GM18909 (cell line): ENCODE measurements at regions not wholly inside any gene's neighbourhood (a gene's known extent, or its start where the extent isn't known, plus 50 kb on each side); places are given as distances from the start of the nearest gene placed in this dataset.

ENCODE experiments used
- ATAC-seq: cut with Tn5 transposase; IDR thresholded peaks from one replicate; pipeline ENCODE4 v1.9.1; 2021; ENCODE audit warnings: mild to moderate bottlenecking; ENCODE audit not compliant: unreplicated experiment, poor library complexity

GRCh38 chr15:47500842-47501241 is 216.5 kb upstream of the SEMA6D start:
- ATAC-seq = no peak

- no peak for ATAC-seq
Measured at GRCh38 chr15:47502041-47502440, 215.3 kb upstream of the SEMA6D start.

GRCh38 chr15:47503876-47504275 is 213.4 kb upstream of the SEMA6D start:
- no peak for ATAC-seq

GRCh38 chr15:47504624-47505256 is 212.6 kb upstream of the SEMA6D start:
- ATAC-seq = no peak

GRCh38 chr15:47505712-47506328 is 211.5 kb upstream of the SEMA6D start:
- no peak for ATAC-seq

- no peak for ATAC-seq
Measured at GRCh38 chr15:47506329-47507100, 210.8 kb upstream of the SEMA6D start.

- ATAC-seq = no peak
Measured at GRCh38 chr15:47507221-47507985, 209.9 kb upstream of the SEMA6D start.

GRCh38 chr15:47511261-47511660 is 206.0 kb upstream of the SEMA6D start:
- no peak for ATAC-seq

- ATAC-seq = no peak
Measured at GRCh38 chr15:47513471-47513870, 203.8 kb upstream of the SEMA6D start.

- no peak for ATAC-seq
Measured at GRCh38 chr15:47514200-47514652, 203.1 kb upstream of the SEMA6D start.

- no peak for ATAC-seq
Measured at GRCh38 chr15:47516558-47516957, 200.7 kb upstream of the SEMA6D start.

- ATAC-seq = no peak
Measured at GRCh38 chr15:47516972-47517371, 200.3 kb upstream of the SEMA6D start.

GRCh38 chr15:47517737-47518136 is 199.6 kb upstream of the SEMA6D start:
- no peak for ATAC-seq

GRCh38 chr15:47523681-47524475 is 193.4 kb upstream of the SEMA6D start:
- ATAC-seq = no peak

GRCh38 chr15:47529241-47529640 is 188.1 kb upstream of the SEMA6D start:
- ATAC-seq = no peak

- ATAC-seq = no peak
Measured at GRCh38 chr15:47534673-47535072, 182.6 kb upstream of the SEMA6D start.

GRCh38 chr15:47541562-47541961 is 175.7 kb upstream of the SEMA6D start:
- ATAC-seq = no peak

GRCh38 chr15:47542312-47542989 is 174.9 kb upstream of the SEMA6D start:
- ATAC-seq = no peak

- no peak for ATAC-seq
Measured at GRCh38 chr15:47548231-47548630, 169.1 kb upstream of the SEMA6D start.
